ENCODE measurements at regions not wholly inside any gene's neighbourhood (a gene's known extent, or its start where the extent isn't known, plus 50 kb on each side); places are given as distances from the start of the nearest gene placed in this dataset.

DNA sequence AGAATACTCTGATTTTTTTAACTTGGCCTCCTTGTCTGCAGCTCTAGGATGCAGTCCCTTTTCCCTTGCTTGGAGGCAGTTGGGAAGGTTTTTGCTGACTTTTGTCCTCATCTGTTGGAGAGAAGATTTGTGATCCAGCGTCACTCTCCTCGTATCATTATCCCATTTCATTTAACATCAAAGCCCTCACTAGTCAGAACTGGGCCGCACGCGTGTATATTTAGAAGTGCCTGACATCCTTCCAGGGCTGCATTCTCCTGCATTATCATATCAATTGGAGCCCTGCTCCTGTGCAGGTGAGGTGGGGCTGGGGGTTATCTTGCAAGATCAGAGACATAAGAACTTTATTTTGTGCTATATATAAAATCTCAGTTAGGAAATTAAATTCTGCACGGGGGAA is 435.1 kb upstream of the HS6ST1 start:
- TF ChIP-seq, protein P1, sequence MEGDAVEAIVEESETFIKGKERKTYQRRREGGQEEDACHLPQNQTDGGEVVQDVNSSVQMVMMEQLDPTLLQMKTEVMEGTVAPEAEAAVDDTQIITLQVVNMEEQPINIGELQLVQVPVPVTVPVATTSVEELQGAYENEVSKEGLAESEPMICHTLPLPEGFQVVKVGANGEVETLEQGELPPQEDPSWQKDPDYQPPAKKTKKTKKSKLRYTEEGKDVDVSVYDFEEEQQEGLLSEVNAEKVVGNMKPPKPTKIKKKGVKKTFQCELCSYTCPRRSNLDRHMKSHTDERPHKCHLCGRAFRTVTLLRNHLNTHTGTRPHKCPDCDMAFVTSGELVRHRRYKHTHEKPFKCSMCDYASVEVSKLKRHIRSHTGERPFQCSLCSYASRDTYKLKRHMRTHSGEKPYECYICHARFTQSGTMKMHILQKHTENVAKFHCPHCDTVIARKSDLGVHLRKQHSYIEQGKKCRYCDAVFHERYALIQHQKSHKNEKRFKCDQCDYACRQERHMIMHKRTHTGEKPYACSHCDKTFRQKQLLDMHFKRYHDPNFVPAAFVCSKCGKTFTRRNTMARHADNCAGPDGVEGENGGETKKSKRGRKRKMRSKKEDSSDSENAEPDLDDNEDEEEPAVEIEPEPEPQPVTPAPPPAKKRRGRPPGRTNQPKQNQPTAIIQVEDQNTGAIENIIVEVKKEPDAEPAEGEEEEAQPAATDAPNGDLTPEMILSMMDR (IDR thresholded peaks at IDR 0.05) = no peak
- no peak for TF ChIP-seq POLR2AphosphoS5 (IDR thresholded peaks at IDR 0.05)
- TF ChIP-seq POLR2A (IDR thresholded peaks at IDR 0.05) = no peak

Measured in prostate gland (tissue), 2 donors.